ENCODE measurements at regions not wholly inside any gene's neighbourhood (a gene's known extent, or its start where the extent isn't known, plus 50 kb on each side); places are given as distances from the start of the nearest gene placed in this dataset.
"Not testable (repeated sequence)": the region's sequence is repeated elsewhere in the genome, so short reads cannot be mapped to it uniquely, and the experiment has no call there.

- no peak for DNase-seq (ENCODE audit: low read depth)
Measured at GRCh38 chr6:22184371-22184770, 112.5 kb downstream of the PRL start.

GRCh38 chr6:22189946-22190345 is 106.9 kb downstream of the PRL start:
- DNase-seq (ENCODE audit: low read depth) = no peak

GRCh38 chr6:22194188-22194921 is 102.5 kb downstream of the PRL start:
- peak; percentile 10 for DNase-seq (ENCODE audit: low read depth)

- no peak for DNase-seq (ENCODE audit: low read depth)
Measured at GRCh38 chr6:22199771-22200170, 97.1 kb downstream of the PRL start.

GRCh38 chr6:22204153-22204552 is 92.7 kb downstream of the PRL start:
- no peak for DNase-seq (ENCODE audit: low read depth)

- DNase-seq (ENCODE audit: low read depth) = no peak
Measured at GRCh38 chr6:22205266-22205665, 91.6 kb downstream of the PRL start.

GRCh38 chr6:22206106-22206505 is 90.7 kb downstream of the PRL start:
- no peak for DNase-seq (ENCODE audit: low read depth)

GRCh38 chr6:22208026-22208425 is 88.8 kb downstream of the PRL start:
- DNase-seq (ENCODE audit: low read depth) = no peak

- DNase-seq (ENCODE audit: low read depth) = no peak
Measured at GRCh38 chr6:22214314-22214713, 82.5 kb downstream of the PRL start.

- not testable (repeated sequence) for DNase-seq (ENCODE audit: low read depth)
Measured at GRCh38 chr6:22215474-22215873, 81.4 kb downstream of the PRL start.

- no peak for DNase-seq (ENCODE audit: low read depth)
Measured at GRCh38 chr6:22218410-22218809, 78.4 kb downstream of the PRL start.

GRCh38 chr6:22219925-22220324 is 76.9 kb downstream of the PRL start:
- no peak for DNase-seq (ENCODE audit: low read depth)

- peak; percentile 29 for DNase-seq (ENCODE audit: low read depth)
Measured at GRCh38 chr6:22221211-22221610, 75.6 kb downstream of the PRL start.

- DNase-seq (ENCODE audit: low read depth) = no peak
Measured at GRCh38 chr6:22221630-22222029, 75.2 kb downstream of the PRL start.

GRCh38 chr6:22222469-22222868 is 74.4 kb downstream of the PRL start:
- DNase-seq (ENCODE audit: low read depth) = no peak

- DNase-seq (ENCODE audit: low read depth) = no peak
Measured at GRCh38 chr6:22227824-22228610, 68.8 kb downstream of the PRL start.

GRCh38 chr6:22231050-22231449 is 65.8 kb downstream of the PRL start:
- DNase-seq (ENCODE audit: low read depth) = no peak

GRCh38 chr6:22231616-22232015 is 65.2 kb downstream of the PRL start:
- DNase-seq (ENCODE audit: low read depth) = peak; percentile 77

GRCh38 chr6:22236626-22237414 is 60.0 kb downstream of the PRL start:
- peak; percentile 96 for DNase-seq (ENCODE audit: low read depth)

All from HT1080 (cell line).